Right lobe of liver (tissue), 6 donors: ENCODE measurements at regions not wholly inside any gene's neighbourhood (a gene's known extent, or its start where the extent isn't known, plus 50 kb on each side); places are given as distances from the start of the nearest gene placed in this dataset.

ENCODE experiments used
- ATAC-seq, 4 donors: fragments of 200-7000 bp; cut with Tn5 transposase; one replicate each; pipeline ENCODE4 v1.9.1; 2020; ENCODE audit warnings: mild to moderate bottlenecking in 4 of 4, moderate library complexity in 4 of 4
- DNase-seq, 3 donors: peaks; one replicate each; pipeline ENCODE4 v3.0.0-alpha.2; 2020
- H3K27ac ChIP-seq, 3 donors: fragments of 200-600 bp; one replicate each; pipeline ENCODE4 v1.8.0; 2022
- H3K27me3 ChIP-seq, 2 donors: fragments of 200-600 bp; one replicate each; pipeline ENCODE4 v1.8.0; 2022
- H3K36me3 ChIP-seq, 4 donors: fragments of 200-600 bp; sonication (generic) in 1 of 4; one replicate each; pipeline versions ENCODE4 v1.5.1 to v1.8.0; 2017 to 2022; ENCODE audit warnings: control low read depth in 1 of 4
- H3K4me1 ChIP-seq, 4 donors: fragments of 200-600 bp; sonication (generic) in 1 of 4; one replicate each; pipeline versions ENCODE4 v1.5.1 to v1.8.0; 2017 to 2022; ENCODE audit warnings: control low read depth in 1 of 4
- H3K4me3 ChIP-seq, 3 donors: fragments of 200-600 bp; one replicate each; pipeline ENCODE4 v1.8.0; 2022
- H3K9me3 ChIP-seq, 4 donors: fragments of 200-600 bp; sonication (generic) in 1 of 4; one replicate each; pipeline versions ENCODE4 v1.5.1 to v1.8.0; 2017 to 2022; ENCODE audit warnings: control low read depth in 1 of 4
- POLR2A ChIP-seq: fragments of 450-650 bp; IDR thresholded peaks from one replicate; pipeline ENCODE4 v1.6.1; 2017; ENCODE audit warnings: antibody characterized with exemption, mild to moderate bottlenecking
- WGBS: methylation state at CpG from one replicate; pipeline ENCODE4 v1.1.6; 2018; ENCODE audit warnings: low coverage, low lambda C conversion rate; ENCODE audit not compliant: insufficient coverage; ENCODE audit errors: missing lambda C conversion rate; 5-methylcytosine and 5-hydroxymethylcytosine counted together
- intact Hi-C, 2 donors: fragments of 100-400 bp; cut with DNase I; formaldehyde crosslinking; loops; one replicate each; pipeline versions ENCODE4 v1.11.2 to v1.14.1; 2022
- TF ChIP-seq, protein P1 (sequence below), 4 donors: fragments of 200-600 bp in 3 of 4; fragments of 450-650 bp in 1 of 4; IDR thresholded peaks; one replicate each; pipeline versions ENCODE4 v1.5.1 to v1.8.0; 2016 to 2022; ENCODE audit warnings: antibody characterized with exemption in 4 of 4, mild to moderate bottlenecking in 2 of 4
- donor health status: DM: no; HTN: yes; CAD: no.
- donor health status: DM: no; HTN: no; CAD: no.
- donor health status: DM: no; HTN: no; CAD: no.
- donor health status: DM: no; HTN: yes; CAD: no.
- donor health status: DM: no; HTN: yes; CAD: no.

DNA sequence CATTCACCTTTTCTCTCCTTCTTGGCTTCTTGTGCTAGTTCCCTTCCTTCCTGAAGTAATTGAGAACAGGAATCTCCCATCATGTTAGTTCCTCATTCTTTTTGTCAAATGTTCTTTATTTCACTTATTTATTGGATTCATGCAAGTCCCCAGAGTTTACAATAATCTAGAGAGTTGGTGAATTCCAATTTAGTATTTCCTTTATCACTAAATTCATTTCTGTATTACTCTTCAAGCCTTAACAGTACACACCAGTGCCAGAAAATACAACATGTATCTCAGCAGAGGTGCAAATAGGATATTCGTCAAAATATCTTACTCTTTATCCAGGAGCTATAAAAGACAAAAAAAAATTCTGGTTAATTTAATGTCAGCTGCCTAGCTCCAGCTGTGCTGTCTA is 121.9 kb upstream of the SETBP1 start:
- intact Hi-C loops = no loop called here
- H3K27me3 ChIP-seq = no peaks in the 10 kb centered on the region
- no peak for DNase-seq
- no peak overlapping the region for H3K4me3 ChIP-seq
- no peak for ATAC-seq
- 62% methylated on average over 1 of the region's 1 CpG for WGBS
- no peaks in the 10 kb centered on the region for H3K36me3 ChIP-seq
- no peak overlapping the region for H3K27ac ChIP-seq
- H3K9me3 ChIP-seq = no peaks in the 10 kb centered on the region
- no peak for TF ChIP-seq POLR2A
- TF ChIP-seq, protein P1, sequence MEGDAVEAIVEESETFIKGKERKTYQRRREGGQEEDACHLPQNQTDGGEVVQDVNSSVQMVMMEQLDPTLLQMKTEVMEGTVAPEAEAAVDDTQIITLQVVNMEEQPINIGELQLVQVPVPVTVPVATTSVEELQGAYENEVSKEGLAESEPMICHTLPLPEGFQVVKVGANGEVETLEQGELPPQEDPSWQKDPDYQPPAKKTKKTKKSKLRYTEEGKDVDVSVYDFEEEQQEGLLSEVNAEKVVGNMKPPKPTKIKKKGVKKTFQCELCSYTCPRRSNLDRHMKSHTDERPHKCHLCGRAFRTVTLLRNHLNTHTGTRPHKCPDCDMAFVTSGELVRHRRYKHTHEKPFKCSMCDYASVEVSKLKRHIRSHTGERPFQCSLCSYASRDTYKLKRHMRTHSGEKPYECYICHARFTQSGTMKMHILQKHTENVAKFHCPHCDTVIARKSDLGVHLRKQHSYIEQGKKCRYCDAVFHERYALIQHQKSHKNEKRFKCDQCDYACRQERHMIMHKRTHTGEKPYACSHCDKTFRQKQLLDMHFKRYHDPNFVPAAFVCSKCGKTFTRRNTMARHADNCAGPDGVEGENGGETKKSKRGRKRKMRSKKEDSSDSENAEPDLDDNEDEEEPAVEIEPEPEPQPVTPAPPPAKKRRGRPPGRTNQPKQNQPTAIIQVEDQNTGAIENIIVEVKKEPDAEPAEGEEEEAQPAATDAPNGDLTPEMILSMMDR (IDR thresholded peaks at IDR 0.05) = no peak
- H3K4me1 ChIP-seq = no peaks in the 10 kb centered on the region

DNA sequence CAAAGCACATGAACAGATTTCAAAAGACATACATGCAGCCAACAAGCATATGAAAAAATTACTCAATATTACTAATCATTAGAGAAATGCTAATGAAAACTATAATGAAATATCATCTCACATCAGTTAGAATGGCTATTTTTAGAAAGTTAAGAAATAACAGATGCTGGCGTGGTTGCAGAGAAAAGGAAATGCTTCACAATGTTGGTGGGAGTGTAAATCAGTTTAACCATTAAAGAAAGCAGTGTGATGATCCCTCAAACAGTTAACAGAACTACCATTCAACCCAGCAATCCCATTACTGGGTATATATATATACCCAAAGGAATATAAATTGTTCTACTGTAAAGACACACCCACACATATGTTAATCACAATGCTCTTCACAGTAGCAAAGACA is 117.7 kb upstream of the SETBP1 start:
- TF ChIP-seq POLR2A = no peak
- TF ChIP-seq, protein P1 (IDR thresholded peaks at IDR 0.05) = no peak
- H3K36me3 ChIP-seq = no peaks in the 10 kb centered on the region
- ATAC-seq = no peak
- no peak overlapping the region for H3K27ac ChIP-seq
- no peaks in the 10 kb centered on the region for H3K4me1 ChIP-seq
- no peaks in the 10 kb centered on the region for H3K9me3 ChIP-seq
- intact Hi-C loops = no loop called here
- H3K27me3 ChIP-seq = no peaks in the 10 kb centered on the region
- H3K4me3 ChIP-seq = no peak overlapping the region
- DNase-seq = no peak
- 62% methylated on average over 1 of the region's 1 CpG for WGBS

DNA sequence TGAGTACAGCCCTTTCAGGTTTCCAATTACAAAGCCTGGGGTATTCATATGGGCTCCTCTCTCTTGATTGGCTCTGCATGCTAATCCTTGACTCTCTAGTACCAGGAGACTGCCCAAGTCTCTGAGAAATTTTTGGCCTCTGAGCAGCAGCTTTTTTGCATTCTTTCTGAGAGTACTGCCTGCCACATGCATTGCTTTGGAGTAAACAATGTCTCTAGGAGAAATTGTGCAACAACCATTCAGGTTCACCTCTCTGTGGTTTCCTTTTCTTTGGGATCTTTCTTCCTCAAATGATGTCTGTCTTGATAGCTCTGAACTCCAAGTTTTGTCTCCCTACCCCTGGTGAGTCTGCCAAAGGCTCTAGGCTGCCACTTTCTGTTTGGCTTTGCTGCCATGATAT is 115.8 kb upstream of the SETBP1 start:
- Histone ChIP-seq H3K27ac (no peak overlapping the region), H3K4me1 (no peaks in the 10 kb centered on the region), H3K4me3 (no peak overlapping the region), H3K9me3 (no peaks in the 10 kb centered on the region), H3K36me3 (no peaks in the 10 kb centered on the region), H3K27me3 (no peaks in the 10 kb centered on the region)
- TF ChIP-seq POLR2A = no peak
- TF ChIP-seq, protein P1 (IDR thresholded peaks at IDR 0.05) = no peak
- ATAC-seq (no peak), DNase-seq (no peak)
- intact Hi-C loops = no loop called here

DNA sequence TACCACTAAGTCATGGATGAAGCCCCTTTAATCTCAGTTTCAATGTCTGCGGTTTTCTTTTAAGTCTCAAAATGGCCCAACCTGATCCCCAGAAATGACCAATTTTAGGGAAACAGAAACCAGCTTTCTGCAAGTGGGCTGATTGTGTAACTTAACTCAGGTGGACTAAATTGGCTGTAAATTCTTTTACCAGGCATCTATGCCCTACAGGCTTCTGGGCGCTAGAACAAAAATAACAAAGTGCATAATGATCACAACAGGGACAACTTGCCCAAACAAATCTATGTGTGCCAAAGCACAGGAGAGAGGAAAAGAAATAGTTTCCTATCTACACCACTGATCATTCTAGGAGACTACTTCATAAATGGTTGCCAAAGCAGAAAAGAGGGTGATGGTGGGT is 112.3 kb upstream of the SETBP1 start:
- 70% methylated on average over 1 of the region's 2 CpGs for WGBS
- intact Hi-C loops = no loop called here
- Histone ChIP-seq H3K27ac (no peak overlapping the region), H3K4me3 (no peak overlapping the region), H3K27me3 (no peaks in the 10 kb centered on the region), H3K36me3 (no peaks in the 10 kb centered on the region), H3K4me1 (no peaks in the 10 kb centered on the region), H3K9me3 (no peaks in the 10 kb centered on the region)
- no peak for DNase-seq
- TF ChIP-seq, protein P1 (IDR thresholded peaks at IDR 0.05) = no peak
- TF ChIP-seq POLR2A = no peak
- ATAC-seq = no peak

DNA sequence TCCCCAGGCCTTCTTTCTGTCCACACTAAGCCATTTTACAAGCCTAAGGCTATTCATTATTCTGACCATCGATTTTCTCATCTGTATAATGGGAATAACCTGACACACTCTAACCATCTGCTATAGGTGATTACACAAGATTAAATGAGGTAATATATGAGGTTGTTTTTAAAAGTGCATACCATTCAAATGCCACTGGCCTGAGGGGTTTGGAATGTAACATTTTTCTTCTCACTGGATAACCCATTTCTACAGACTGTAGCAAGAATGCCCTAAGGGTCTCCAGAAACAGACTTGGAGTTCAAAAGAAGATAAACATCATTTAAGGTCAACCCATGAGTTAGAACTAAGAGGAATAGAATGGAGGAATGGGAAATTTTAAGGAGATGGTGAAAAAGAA is 111.7 kb upstream of the SETBP1 start:
- H3K9me3 ChIP-seq = no peaks in the 10 kb centered on the region
- H3K36me3 ChIP-seq = no peaks in the 10 kb centered on the region
- ATAC-seq (no peak), DNase-seq (no peak)
- TF ChIP-seq, protein P1 (IDR thresholded peaks at IDR 0.05) = no peak
- no peak for TF ChIP-seq POLR2A
- H3K27ac ChIP-seq = no peak overlapping the region
- no peak overlapping the region for H3K4me3 ChIP-seq
- no peaks in the 10 kb centered on the region for H3K4me1 ChIP-seq
- intact Hi-C loops = no loop called here
- no peaks in the 10 kb centered on the region for H3K27me3 ChIP-seq
- 67% methylated on average over 1 of the region's 1 CpG for WGBS
